Stimulated activated CD4-positive, alpha-beta T cell treated with anti-CD3 and anti-CD28 coated beads, Interleukin-4, amount 100 ng/mL, for 4 hours (primary cell): ENCODE measurements at regions not wholly inside any gene's neighbourhood (a gene's known extent, or its start where the extent isn't known, plus 50 kb on each side); places are given as distances from the start of the nearest gene placed in this dataset.

Experiments
- DNase-seq, 2 experiments: peaks; one replicate each; pipeline ENCODE4 v3.0.0-alpha.2; 2020

DNA sequence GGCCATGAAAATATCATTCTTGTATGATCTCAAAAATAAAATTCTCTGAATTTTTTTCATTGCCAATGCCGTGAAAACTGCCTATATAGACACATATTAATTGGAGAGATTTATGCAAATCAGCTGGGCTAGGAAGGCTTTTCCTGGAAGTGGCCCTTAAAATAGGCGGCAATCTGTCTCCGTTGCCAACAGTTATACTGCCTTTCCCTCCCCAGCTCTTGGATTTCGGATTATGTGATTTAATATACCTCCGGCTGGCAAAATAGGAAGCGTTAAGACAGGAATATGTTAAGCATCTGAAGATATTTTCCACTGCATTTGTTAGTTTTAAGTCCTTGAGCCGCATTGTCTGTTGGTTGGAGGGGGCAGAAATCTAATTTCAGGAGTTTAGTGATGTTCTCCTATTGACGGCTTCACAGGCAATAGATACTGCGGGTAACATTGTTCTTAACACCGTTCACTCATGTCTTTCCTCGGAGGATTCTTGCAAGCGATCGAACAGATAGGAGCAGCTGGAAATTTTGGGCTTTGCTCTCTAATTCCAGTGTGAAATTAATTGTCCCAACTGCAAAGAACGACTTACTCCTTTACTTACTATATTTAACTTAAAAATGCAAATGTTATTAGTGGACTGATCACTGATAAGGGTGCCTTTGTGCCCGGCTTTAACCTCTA lies 113.3 kb downstream of the LINC00237 start:
- no peak for DNase-seq

GRCh38 chr20:20992277-20992676 lies 113.9 kb downstream of the LINC00237 start:
- no peak for DNase-seq

DNA sequence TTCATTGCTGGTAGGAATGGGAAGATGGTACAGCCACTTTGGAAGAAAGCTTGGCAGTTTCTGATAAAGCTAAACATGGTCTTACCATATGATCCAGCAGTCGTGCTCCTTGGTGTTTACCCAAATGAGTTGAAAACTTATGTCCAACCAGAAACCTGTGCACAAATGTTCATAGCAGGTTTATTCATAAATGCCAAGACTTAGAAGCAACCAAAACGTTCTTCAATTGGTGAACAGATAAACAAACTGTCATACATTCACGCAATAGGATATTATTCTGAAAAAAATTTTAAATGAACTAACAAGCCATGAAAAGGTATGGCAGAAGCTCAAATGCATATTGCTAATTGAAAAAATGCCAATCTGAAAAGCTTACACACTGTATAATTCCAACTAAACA lies 117.1 kb downstream of the LINC00237 start:
- DNase-seq: no peak

DNA sequence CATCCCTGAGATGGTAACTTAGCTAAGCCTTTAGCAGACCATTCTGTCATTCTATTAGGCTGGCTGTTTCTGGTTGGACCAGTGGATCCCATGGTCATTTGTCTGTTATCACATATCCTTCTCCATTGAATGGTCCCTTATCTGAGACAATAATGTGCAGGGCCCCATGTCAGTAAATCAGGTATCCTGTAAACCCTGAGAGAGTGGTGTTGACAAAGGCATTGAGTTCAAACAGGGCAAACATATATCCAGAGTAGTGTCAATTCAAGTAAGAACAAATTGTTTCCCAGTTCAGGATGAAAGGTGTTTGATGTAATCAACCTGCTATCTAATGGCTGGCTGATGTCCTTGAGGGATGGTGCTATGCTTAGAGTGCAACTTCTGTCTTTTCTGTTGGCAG lies 126.2 kb downstream of the LINC00237 start:
- no peak for DNase-seq

DNA sequence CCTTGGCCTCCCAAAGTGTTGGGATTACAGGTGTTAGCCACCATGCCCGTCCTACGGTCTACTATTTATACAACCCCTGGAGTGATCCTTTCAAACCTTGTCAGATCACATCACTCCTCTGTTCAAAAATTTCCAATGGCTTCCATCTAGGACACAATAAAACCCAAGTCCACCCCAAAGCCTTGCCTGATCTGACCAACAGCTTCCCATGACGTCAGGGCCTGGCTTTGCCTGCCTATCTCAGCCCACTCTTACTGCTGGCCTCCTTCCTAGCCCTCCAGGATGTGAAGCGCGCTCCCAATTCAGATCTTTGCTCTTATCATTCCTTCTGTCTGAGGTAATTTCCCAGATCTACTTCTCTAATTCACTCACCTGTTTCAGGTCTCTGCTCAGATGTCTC lies 128.4 kb downstream of the LINC00237 start:
- DNase-seq: no peak

- no peak for DNase-seq
Measured at GRCh38 chr20:20972490-20972889, 133.7 kb downstream of the LINC00237 start.

DNA sequence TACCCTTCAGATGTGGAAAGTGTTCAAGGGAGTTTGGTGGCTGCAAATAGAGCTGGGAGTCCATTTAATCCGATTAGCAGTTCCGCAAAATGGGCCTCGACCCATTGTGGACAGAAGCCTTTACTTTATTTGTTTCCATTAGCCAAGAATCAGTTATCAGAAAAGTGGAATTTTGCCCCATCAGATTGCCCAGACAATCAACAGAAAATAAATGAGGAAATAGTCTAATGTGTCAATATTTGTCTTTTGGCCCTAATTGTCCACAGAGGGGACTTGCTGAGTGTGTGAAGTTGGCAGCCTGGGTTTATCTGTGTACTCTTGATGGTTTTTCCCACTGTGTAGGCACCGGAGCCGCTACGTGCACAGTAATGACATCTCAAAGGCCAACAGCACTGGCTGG lies 134.3 kb downstream of the LINC00237 start:
- no peak for DNase-seq

GRCh38 chr20:20970841-20971240 lies 135.3 kb downstream of the LINC00237 start:
- no peak for DNase-seq

- DNase-seq: no peak
Measured at GRCh38 chr20:20969701-20970280, 136.4 kb downstream of the LINC00237 start.

GRCh38 chr20:20967564-20968184 lies 138.5 kb downstream of the LINC00237 start:
- no peak for DNase-seq

DNA sequence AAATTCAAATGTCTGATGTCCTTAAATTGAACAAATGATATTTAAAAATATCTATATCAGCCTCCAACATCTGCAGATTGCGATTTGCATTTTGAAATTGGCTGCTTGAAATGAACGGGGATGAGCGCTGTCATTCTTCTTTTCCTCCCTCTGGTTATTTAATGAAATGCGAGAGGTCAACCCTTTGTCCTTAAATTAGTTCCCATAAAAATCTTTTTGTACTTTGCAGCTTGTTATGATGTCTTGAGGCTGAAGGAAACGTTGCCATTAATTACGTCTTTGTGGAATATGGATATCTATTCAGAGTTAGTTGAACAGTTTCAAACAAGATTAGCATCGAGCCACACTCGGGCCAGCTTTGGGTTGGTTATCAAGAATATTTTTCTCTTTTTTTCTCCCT lies 140.0 kb downstream of the LINC00237 start:
- DNase-seq: no peak

GRCh38 chr20:20959031-20959755 lies 147.0 kb downstream of the LINC00237 start:
- DNase-seq: no peak

GRCh38 chr20:20956513-20956931 lies 149.6 kb downstream of the LINC00237 start:
- DNase-seq: no peak

DNA sequence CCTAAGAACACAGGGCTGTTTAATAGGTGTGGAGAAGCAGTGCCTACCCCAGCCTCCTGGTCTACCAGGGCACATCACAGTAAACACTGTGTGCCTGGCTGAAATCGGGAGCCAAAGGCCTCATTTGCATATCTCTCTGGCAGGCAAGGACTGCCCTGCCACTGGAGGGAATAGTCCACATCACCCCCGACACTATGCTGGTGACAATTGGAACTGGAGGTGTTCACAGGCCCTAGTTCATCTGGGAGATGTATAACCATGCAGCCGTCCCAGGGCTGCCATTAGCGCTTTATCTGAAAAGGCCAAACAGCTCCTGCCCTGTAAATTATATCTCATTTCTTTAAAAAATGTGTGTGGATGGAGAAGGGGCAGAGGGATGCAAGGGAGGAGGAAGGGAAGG lies 150.3 kb downstream of the LINC00237 start:
- no peak for DNase-seq

GRCh38 chr20:20953738-20954618 lies 152.2 kb downstream of the LINC00237 start:
- no peak for DNase-seq

- DNase-seq: no peak
Measured at GRCh38 chr20:20950620-20951019, 155.5 kb downstream of the LINC00237 start.

DNA sequence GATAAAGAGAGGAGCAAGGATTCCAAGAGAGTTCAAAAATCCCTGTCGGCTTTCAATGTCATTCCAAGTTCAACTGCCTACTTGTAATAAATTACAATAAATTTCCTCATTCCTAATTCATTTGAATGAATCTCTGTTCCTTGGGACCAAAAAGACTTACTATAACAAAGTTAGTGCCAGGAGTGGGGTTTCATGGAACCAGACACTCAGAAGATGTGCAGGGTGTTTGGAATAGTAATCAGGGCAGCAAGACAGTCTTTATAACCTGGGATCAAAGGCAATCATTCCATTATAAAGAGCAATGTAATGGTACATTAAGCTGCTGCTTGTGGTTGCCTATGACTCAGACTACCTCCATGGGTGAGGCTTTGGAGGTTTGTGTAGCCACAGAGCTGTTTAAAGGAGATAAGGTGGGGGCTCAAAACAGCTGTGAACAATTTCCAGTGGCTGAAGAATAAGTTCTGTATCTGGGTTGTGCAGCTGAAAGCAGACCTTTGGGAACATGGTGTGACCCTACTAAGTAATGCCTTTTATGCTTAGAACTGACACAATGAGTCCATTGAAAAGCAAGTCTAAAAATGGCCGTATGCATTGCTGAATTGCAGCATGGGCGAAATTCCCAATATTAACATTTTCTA lies 159.9 kb downstream of the LINC00237 start:
- DNase-seq: no peak

DNA sequence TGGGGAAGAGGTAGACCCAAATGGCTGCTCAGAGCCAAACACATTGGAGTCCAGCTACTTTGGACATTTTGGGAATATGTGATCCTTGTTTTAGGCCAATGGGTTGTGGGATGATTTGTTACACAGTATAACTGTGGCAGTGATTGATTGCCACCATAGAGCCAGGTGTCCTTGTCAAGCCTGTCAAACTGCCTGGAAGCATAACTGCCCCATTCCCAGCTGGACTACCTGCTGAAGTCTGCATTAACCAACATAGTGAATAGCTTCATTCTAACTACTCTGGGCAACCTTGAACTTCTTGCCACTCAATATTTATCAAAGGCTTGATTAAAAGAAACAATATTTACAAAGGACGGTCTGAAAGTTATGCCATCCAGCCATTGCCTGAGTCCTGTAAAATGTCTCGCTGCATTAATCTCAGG lies 164.7 kb downstream of the LINC00237 start:
- no peak for DNase-seq

DNA sequence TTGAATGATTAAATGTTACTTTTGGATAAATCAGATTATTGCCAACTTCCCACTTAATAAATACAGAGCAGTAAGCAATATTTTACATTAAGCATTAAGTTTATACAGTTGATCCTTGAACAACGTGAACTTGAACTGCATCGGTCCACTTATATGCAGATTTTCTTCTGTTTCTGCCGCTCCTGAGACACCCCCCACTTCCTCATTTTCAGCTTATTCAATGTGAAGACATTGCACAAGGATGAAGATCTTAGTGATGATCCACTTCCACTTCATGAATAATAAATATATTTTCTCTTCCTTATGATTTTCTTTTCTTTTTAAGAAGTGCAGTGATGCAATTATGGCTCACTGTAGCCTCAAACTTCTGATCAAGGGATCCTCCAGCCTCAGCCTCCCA lies 167.2 kb downstream of the LINC00237 start:
- no peak for DNase-seq

DNA sequence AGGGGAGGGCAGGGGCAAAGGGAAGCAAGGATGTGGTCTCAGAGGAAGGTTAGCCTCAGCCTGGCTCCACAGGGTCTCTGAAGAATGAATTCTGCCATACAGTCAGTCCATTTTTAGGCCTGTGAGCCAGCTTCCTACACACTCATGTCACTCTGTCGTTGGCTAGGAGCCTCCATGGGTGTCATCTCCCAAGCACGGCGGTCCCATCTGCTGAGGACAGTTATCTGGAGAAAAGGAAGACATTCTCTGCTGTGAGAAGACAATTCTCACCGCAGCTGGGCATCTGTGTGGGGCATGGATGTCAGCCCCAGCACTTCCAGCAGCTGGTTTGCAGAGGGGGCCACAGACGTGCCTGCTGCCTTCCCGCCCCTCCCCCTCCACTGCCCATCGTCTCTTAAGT lies 167.6 kb downstream of the LINC00237 start:
- no peak for DNase-seq

DNA sequence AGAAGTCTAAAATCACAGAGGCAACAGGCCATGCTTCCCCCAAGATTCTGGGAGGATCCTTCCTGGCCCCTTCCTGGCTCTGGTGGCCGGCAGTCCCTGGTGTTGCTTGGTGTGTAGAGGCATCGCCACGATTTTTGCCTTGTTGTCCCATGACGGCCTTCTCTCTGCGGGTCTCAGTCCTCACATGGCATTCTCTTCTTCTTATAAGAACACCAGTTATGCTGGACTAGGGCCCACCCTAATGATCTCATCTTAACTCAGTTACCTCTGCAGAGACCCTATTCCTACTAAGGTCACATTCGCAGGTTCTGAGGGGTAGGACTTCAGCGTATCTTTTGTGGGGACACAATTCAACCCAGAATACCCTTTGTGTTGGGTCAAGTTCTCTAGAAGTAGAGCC lies 168.0 kb downstream of the LINC00237 start:
- DNase-seq: no peak
